ENCODE measurements at regions not wholly inside any gene's neighbourhood (a gene's known extent, or its start where the extent isn't known, plus 50 kb on each side); places are given as distances from the start of the nearest gene placed in this dataset.

- TF ChIP-seq CTCF (IDR thresholded peaks at IDR 0.05 in 4 of 5, conservative IDR thresholded peaks at IDR 0.05 in 1 of 5) = no peak
- no peak for TF ChIP-seq POLR2A (IDR thresholded peaks at IDR 0.05)
These were observed 792.8 kb upstream of the NUDT12 start for GRCh38 chr5:104355350-104355749.
